ENCODE measurements at regions not wholly inside any gene's neighbourhood (a gene's known extent, or its start where the extent isn't known, plus 50 kb on each side); places are given as distances from the start of the nearest gene placed in this dataset.

DNA sequence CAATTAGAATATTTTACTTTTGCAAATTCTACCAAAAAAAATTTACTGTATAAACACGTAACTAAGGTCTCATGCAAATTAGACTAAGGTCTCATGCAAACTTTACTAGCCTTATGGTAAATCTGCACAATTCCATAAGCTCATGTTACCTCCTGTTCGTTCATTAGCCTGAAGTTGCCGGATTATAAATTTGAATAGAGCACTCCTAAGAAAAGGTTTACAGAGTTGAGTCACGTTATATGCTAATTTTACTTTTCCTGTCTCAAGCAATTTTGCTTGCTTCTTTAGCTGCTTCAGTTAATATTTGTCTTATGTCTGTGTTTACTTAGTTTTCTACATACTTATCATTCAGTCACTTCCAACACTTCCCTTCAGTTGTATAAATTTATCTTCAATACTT is 1434.0 kb upstream of the EYS start:
- H3K36me3 ChIP-seq (ENCODE audit: insufficient read depth, low read length): no peaks in the 10 kb centered on the region
- H3K9me3 ChIP-seq (ENCODE audit: insufficient read depth, low read length, severe bottlenecking): no peaks in the 10 kb centered on the region
- no peaks in the 10 kb centered on the region for H3K27me3 ChIP-seq (ENCODE audit: insufficient read depth, low read length, poor library complexity)
- no peak for ATAC-seq (ENCODE audit: insufficient read depth, low read depth)
- no peak overlapping the region for H3K9ac ChIP-seq (ENCODE audit: low read depth, low read length)
- H3K79me2 ChIP-seq (ENCODE audit: insufficient read depth, low read length): no peaks in the 10 kb centered on the region
- TF ChIP-seq, protein P1, sequence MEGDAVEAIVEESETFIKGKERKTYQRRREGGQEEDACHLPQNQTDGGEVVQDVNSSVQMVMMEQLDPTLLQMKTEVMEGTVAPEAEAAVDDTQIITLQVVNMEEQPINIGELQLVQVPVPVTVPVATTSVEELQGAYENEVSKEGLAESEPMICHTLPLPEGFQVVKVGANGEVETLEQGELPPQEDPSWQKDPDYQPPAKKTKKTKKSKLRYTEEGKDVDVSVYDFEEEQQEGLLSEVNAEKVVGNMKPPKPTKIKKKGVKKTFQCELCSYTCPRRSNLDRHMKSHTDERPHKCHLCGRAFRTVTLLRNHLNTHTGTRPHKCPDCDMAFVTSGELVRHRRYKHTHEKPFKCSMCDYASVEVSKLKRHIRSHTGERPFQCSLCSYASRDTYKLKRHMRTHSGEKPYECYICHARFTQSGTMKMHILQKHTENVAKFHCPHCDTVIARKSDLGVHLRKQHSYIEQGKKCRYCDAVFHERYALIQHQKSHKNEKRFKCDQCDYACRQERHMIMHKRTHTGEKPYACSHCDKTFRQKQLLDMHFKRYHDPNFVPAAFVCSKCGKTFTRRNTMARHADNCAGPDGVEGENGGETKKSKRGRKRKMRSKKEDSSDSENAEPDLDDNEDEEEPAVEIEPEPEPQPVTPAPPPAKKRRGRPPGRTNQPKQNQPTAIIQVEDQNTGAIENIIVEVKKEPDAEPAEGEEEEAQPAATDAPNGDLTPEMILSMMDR (IDR thresholded peaks at IDR 0.05; ENCODE audit: borderline replicate concordance, extremely low read depth, low read length, poor library complexity, severe bottlenecking): no peak
- TF ChIP-seq EZH2 (IDR thresholded peaks at IDR 0.05; ENCODE audit: borderline replicate concordance, low read depth, low read length, severe bottlenecking): no peak
- no peak overlapping the region for H2AFZ ChIP-seq (ENCODE audit: low read depth, low read length)
- no peak overlapping the region for H3K27ac ChIP-seq (ENCODE audit: low read length)
- DNase-seq: no peak
- no peak overlapping the region for H3K4me2 ChIP-seq (ENCODE audit: insufficient read depth, low read length)
- no peaks in the 10 kb centered on the region for H4K20me1 ChIP-seq (ENCODE audit: insufficient read depth, low read length)
- no peaks in the 10 kb centered on the region for H3K4me1 ChIP-seq (ENCODE audit: insufficient read depth, low read length)
- no peak overlapping the region for H3K4me3 ChIP-seq (ENCODE audit: low read depth in 1 of 2, low read length in 2 of 2)

DNA sequence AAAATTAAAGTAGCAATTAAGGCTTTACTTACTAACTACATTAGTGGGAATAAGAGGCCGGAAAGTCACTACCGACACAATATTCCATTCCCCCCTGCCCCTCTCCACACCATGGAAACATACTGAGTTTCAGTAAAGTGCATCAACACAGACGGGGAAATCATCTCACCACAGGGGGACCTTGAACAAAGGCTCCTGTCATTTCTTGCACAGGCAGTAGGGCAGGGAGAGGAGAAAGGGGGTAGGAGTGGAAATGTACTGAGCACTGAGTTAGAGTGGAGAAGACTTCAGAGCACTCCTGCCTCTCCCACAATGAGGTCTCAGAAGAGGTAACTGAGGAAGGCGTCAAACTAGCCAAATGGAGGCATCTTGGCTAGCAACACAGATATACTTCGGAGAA is 1426.9 kb upstream of the EYS start:
- TF ChIP-seq, protein P1 (IDR thresholded peaks at IDR 0.05; ENCODE audit: borderline replicate concordance, extremely low read depth, low read length, poor library complexity, severe bottlenecking): no peak
- no peak for TF ChIP-seq EZH2 (IDR thresholded peaks at IDR 0.05; ENCODE audit: borderline replicate concordance, low read depth, low read length, severe bottlenecking)
- Histone ChIP-seq H3K27me3 (ENCODE audit: insufficient read depth, low read length, poor library complexity) (no peaks in the 10 kb centered on the region), H3K36me3 (ENCODE audit: insufficient read depth, low read length) (no peaks in the 10 kb centered on the region), H3K27ac (ENCODE audit: low read length) (no peak overlapping the region), H3K4me2 (ENCODE audit: insufficient read depth, low read length) (no peak overlapping the region), H3K4me1 (ENCODE audit: insufficient read depth, low read length) (no peaks in the 10 kb centered on the region), H2AFZ (ENCODE audit: low read depth, low read length) (no peak overlapping the region), H4K20me1 (ENCODE audit: insufficient read depth, low read length) (no peaks in the 10 kb centered on the region), H3K79me2 (ENCODE audit: insufficient read depth, low read length) (no peaks in the 10 kb centered on the region), H3K9me3 (ENCODE audit: insufficient read depth, low read length, severe bottlenecking) (no peaks in the 10 kb centered on the region), H3K9ac (ENCODE audit: low read depth, low read length) (no peak overlapping the region), H3K4me3 (ENCODE audit: low read depth in 1 of 2, low read length in 2 of 2) (no peak overlapping the region)
- no peak for ATAC-seq (ENCODE audit: insufficient read depth, low read depth)
- DNase-seq: no peak

DNA sequence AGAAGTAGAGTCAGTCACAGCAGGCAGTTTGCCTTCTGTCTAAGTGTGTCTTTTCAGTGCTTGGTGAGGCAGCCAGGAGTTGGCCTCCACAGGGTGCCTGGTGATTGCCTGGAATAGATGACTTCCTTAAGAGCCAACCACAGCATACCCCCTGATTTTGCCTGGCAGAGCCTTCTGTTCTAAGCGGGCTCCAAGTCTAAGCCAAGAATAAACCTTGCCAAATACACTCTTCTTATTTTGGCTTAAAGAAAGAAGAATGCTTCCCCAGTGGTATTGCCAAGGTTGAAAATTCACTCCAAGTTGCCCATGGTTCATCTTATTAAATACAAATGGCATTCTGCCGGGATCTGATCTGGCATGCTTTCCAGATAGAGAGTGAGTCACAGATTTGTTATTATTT is 1424.8 kb upstream of the EYS start:
- DNase-seq: no peak
- H3K4me3 ChIP-seq (ENCODE audit: low read depth in 1 of 2, low read length in 2 of 2): no peak overlapping the region
- no peaks in the 10 kb centered on the region for H3K9me3 ChIP-seq (ENCODE audit: insufficient read depth, low read length, severe bottlenecking)
- H4K20me1 ChIP-seq (ENCODE audit: insufficient read depth, low read length): no peaks in the 10 kb centered on the region
- H3K27ac ChIP-seq (ENCODE audit: low read length): no peak overlapping the region
- H3K27me3 ChIP-seq (ENCODE audit: insufficient read depth, low read length, poor library complexity): no peaks in the 10 kb centered on the region
- no peak overlapping the region for H2AFZ ChIP-seq (ENCODE audit: low read depth, low read length)
- no peak for TF ChIP-seq EZH2 (IDR thresholded peaks at IDR 0.05; ENCODE audit: borderline replicate concordance, low read depth, low read length, severe bottlenecking)
- TF ChIP-seq, protein P1 (IDR thresholded peaks at IDR 0.05; ENCODE audit: borderline replicate concordance, extremely low read depth, low read length, poor library complexity, severe bottlenecking): no peak
- no peaks in the 10 kb centered on the region for H3K4me1 ChIP-seq (ENCODE audit: insufficient read depth, low read length)
- no peaks in the 10 kb centered on the region for H3K36me3 ChIP-seq (ENCODE audit: insufficient read depth, low read length)
- no peak overlapping the region for H3K4me2 ChIP-seq (ENCODE audit: insufficient read depth, low read length)
- H3K79me2 ChIP-seq (ENCODE audit: insufficient read depth, low read length): no peaks in the 10 kb centered on the region
- no peak for ATAC-seq (ENCODE audit: insufficient read depth, low read depth)
- no peak overlapping the region for H3K9ac ChIP-seq (ENCODE audit: low read depth, low read length)

GRCh38 chr6:67129780-67130179 is 1422.8 kb upstream of the EYS start:
- Histone ChIP-seq H3K4me2 (ENCODE audit: insufficient read depth, low read length) (no peak overlapping the region), H3K27me3 (ENCODE audit: insufficient read depth, low read length, poor library complexity) (no peaks in the 10 kb centered on the region), H3K79me2 (ENCODE audit: insufficient read depth, low read length) (no peaks in the 10 kb centered on the region), H3K9ac (ENCODE audit: low read depth, low read length) (no peak overlapping the region), H3K27ac (ENCODE audit: low read length) (no peak overlapping the region), H3K4me3 (ENCODE audit: low read depth in 1 of 2, low read length in 2 of 2) (no peak overlapping the region), H2AFZ (ENCODE audit: low read depth, low read length) (no peak overlapping the region), H4K20me1 (ENCODE audit: insufficient read depth, low read length) (no peaks in the 10 kb centered on the region), H3K4me1 (ENCODE audit: insufficient read depth, low read length) (no peaks in the 10 kb centered on the region), H3K9me3 (ENCODE audit: insufficient read depth, low read length, severe bottlenecking) (no peaks in the 10 kb centered on the region), H3K36me3 (ENCODE audit: insufficient read depth, low read length) (no peaks in the 10 kb centered on the region)
- DNase-seq (no peak), ATAC-seq (ENCODE audit: insufficient read depth, low read depth) (no peak)
- TF ChIP-seq, protein P1 (IDR thresholded peaks at IDR 0.05; ENCODE audit: borderline replicate concordance, extremely low read depth, low read length, poor library complexity, severe bottlenecking): no peak
- TF ChIP-seq EZH2 (IDR thresholded peaks at IDR 0.05; ENCODE audit: borderline replicate concordance, low read depth, low read length, severe bottlenecking): no peak
